ENCODE measurements at regions not wholly inside any gene's neighbourhood (a gene's known extent, or its start where the extent isn't known, plus 50 kb on each side); places are given as distances from the start of the nearest gene placed in this dataset.

DNA sequence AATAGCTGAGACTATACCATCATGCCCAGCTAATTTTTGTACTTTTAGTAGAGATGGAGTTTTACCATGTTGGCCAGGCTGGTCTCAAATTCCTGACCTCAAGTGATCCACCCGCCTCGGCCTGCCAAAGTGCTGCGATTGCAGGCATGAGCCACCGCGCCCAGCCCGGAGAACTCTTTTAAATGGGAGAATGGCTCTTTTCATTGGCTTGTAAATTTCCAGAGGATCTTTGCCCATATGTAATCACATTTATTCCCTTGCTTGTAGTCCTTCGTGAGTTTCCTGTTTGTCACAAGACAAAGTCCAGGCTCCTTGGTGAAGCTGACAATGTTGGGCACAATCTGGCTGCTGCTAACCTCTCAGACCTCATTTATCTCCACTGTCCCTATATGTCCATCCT is 135.1 kb downstream of the CEP57L1 start:
- ChIA-PET POLR2A (no interaction called here), CTCF (no interaction called here)
- H4K20me1 ChIP-seq (replicated peaks; ENCODE audit: control insufficient read depth, extremely low read depth, insufficient read depth, low read length): no peaks in the 10 kb centered on the region
- no TSS peak for BruUV-seq (replicated peaks)
- no peaks in the 10 kb centered on the region for H3K79me2 ChIP-seq (ENCODE audit: control insufficient read depth, insufficient read depth, low read length)
- DNase-seq (ENCODE audit: low read depth, low spot score) (no peak), FAIRE-seq (no peak)
- TF ChIP-seq, protein P1, sequence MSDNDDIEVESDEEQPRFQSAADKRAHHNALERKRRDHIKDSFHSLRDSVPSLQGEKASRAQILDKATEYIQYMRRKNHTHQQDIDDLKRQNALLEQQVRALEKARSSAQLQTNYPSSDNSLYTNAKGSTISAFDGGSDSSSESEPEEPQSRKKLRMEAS (IDR thresholded peaks at IDR 0.05; ENCODE audit: insufficient read depth, insufficient read length): no peak
- TF ChIP-seq MYC (IDR thresholded peaks at IDR 0.05; ENCODE audit: low read depth, low read length) (no peak), GATA2 (IDR thresholded peaks at IDR 0.05; ENCODE audit: insufficient read depth, insufficient read length, low read depth, low read length) (no peak), POLR2A (IDR thresholded peaks at IDR 0.05; ENCODE audit: low read depth, low read length) (no peak), FOS (IDR thresholded peaks at IDR 0.05; ENCODE audit: borderline replicate concordance, insufficient read depth, low read length) (no peak), EZH2 (IDR thresholded peaks at IDR 0.05; ENCODE audit: borderline replicate concordance, low read depth, low read length, severe bottlenecking) (no peak), JUN (IDR thresholded peaks at IDR 0.05; ENCODE audit: borderline replicate concordance, insufficient read depth, insufficient read length, low read depth) (no peak), POLR2AphosphoS5 (IDR thresholded peaks at IDR 0.05; ENCODE audit: insufficient read depth, low read depth, low read length) (no peak)
- TF ChIP-seq, protein P2, sequence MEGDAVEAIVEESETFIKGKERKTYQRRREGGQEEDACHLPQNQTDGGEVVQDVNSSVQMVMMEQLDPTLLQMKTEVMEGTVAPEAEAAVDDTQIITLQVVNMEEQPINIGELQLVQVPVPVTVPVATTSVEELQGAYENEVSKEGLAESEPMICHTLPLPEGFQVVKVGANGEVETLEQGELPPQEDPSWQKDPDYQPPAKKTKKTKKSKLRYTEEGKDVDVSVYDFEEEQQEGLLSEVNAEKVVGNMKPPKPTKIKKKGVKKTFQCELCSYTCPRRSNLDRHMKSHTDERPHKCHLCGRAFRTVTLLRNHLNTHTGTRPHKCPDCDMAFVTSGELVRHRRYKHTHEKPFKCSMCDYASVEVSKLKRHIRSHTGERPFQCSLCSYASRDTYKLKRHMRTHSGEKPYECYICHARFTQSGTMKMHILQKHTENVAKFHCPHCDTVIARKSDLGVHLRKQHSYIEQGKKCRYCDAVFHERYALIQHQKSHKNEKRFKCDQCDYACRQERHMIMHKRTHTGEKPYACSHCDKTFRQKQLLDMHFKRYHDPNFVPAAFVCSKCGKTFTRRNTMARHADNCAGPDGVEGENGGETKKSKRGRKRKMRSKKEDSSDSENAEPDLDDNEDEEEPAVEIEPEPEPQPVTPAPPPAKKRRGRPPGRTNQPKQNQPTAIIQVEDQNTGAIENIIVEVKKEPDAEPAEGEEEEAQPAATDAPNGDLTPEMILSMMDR (IDR thresholded peaks at IDR 0.05; ENCODE audit: extremely low read depth in 1 of 2, insufficient read depth in 1 of 2, low read depth in 1 of 2, low read length in 2 of 2): no peak
- H3K9ac ChIP-seq (replicated peaks; ENCODE audit: extremely low read depth, insufficient read depth, low read length): no peak overlapping the region
- intact Hi-C loops (cut with micrococcal nuclease): no loop called here
- H3K4me1 ChIP-seq (ENCODE audit: control insufficient read depth, extremely low read depth, insufficient read depth, low read length): no peaks in the 10 kb centered on the region
- H3K4me2 ChIP-seq (ENCODE audit: insufficient read depth, low read length): no peak overlapping the region
- peaks cover 1 to 5% of the 10 kb centered on the region in 2 experiments for H3K27me3 ChIP-seq (ENCODE audit: control insufficient read depth in 2 of 2, insufficient read depth in 2 of 2, low read length in 2 of 2)
- no peak overlapping the region for H2AFZ ChIP-seq (ENCODE audit: low read depth, low read length)
- no peak overlapping the region for H3K4me3 ChIP-seq (replicated peaks in 1 of 3; ENCODE audit: insufficient read depth in 1 of 3, low read depth in 1 of 3, low read length in 3 of 3)
- H3K9me1 ChIP-seq (replicated peaks; ENCODE audit: control insufficient read depth, extremely low read depth, insufficient read depth, low read length): no peaks in the 10 kb centered on the region
- H3K36me3 ChIP-seq (ENCODE audit: control insufficient read depth in 2 of 2, extremely low read depth in 1 of 2, insufficient read depth in 2 of 2, low read length in 2 of 2): no peaks in the 10 kb centered on the region
- no peaks in the 10 kb centered on the region for H3K9me3 ChIP-seq (replicated peaks; ENCODE audit: control insufficient read depth, insufficient read depth, low read length)
- no peak overlapping the region for H3K27ac ChIP-seq (ENCODE audit: insufficient read depth, low read depth, low read length)
- dilution Hi-C loops (cut with MboI; ENCODE audit: extremely low pct_ligation_motif_present, low sequenced_read_pairs): no loop called here
